ENCODE measurements at regions not wholly inside any gene's neighbourhood (a gene's known extent, or its start where the extent isn't known, plus 50 kb on each side); places are given as distances from the start of the nearest gene placed in this dataset.

DNA sequence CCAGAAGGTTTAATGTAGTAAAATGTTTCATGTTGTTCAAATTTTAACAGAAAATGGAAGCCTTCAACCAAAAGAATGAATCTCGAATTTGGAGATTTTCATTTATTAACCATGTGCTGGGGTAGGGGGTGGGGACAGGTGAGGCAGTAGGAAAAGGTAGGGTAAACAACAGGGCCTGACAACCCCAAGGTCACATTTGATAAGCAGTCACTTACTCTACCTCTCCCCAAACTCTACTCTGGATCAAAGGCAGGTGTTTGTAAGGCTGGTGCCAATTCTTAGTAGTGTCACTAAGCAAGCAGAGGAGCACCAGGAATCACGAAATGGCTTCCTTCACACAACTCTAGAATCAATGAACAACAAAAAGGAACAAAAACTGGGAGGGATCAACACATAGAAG is 138.0 kb downstream of the ZFAND4 start:
- Histone ChIP-seq H3K9me3 (ENCODE audit: control insufficient read depth in 4 of 4, low read length in 3 of 4) (no peaks in the 10 kb centered on the region), H3K4me3 (ENCODE audit: low read depth in 1 of 3, low read length in 3 of 3) (no peak overlapping the region), H3K9ac (ENCODE audit: low read depth in 1 of 2, low read length in 2 of 2) (no peak overlapping the region), H3K27ac (ENCODE audit: low read depth in 1 of 2, low read length in 2 of 2) (no peak overlapping the region), H3K27me3 (ENCODE audit: control insufficient read depth in 4 of 4, insufficient read depth in 4 of 4, low read length in 3 of 4) (no peaks in the 10 kb centered on the region), H3K4me1 (ENCODE audit: control insufficient read depth in 4 of 4, insufficient read depth in 4 of 4, low read length in 3 of 4) (no peaks in the 10 kb centered on the region), H3K36me3 (ENCODE audit: control insufficient read depth in 4 of 4, insufficient read depth in 3 of 4, low read depth in 1 of 4, low read length in 3 of 4) (peaks cover 0 to 8% (median 4%) of the 10 kb centered on the region in 4 donors)
- DNase-seq (ENCODE audit: low spot score): no peak
- 88% methylated on average over 2 of the region's 2 CpGs for WGBS
- TF ChIP-seq, protein P1, sequence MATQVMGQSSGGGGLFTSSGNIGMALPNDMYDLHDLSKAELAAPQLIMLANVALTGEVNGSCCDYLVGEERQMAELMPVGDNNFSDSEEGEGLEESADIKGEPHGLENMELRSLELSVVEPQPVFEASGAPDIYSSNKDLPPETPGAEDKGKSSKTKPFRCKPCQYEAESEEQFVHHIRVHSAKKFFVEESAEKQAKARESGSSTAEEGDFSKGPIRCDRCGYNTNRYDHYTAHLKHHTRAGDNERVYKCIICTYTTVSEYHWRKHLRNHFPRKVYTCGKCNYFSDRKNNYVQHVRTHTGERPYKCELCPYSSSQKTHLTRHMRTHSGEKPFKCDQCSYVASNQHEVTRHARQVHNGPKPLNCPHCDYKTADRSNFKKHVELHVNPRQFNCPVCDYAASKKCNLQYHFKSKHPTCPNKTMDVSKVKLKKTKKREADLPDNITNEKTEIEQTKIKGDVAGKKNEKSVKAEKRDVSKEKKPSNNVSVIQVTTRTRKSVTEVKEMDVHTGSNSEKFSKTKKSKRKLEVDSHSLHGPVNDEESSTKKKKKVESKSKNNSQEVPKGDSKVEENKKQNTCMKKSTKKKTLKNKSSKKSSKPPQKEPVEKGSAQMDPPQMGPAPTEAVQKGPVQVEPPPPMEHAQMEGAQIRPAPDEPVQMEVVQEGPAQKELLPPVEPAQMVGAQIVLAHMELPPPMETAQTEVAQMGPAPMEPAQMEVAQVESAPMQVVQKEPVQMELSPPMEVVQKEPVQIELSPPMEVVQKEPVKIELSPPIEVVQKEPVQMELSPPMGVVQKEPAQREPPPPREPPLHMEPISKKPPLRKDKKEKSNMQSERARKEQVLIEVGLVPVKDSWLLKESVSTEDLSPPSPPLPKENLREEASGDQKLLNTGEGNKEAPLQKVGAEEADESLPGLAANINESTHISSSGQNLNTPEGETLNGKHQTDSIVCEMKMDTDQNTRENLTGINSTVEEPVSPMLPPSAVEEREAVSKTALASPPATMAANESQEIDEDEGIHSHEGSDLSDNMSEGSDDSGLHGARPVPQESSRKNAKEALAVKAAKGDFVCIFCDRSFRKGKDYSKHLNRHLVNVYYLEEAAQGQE (IDR thresholded peaks at IDR 0.05): no peak
- TF ChIP-seq RAD21 (IDR thresholded peaks at IDR 0.05) (no peak), SP1 (IDR thresholded peaks at IDR 0.05) (no peak), RXRA (IDR thresholded peaks at IDR 0.05) (no peak), JUND (IDR thresholded peaks at IDR 0.05) (no peak), NR2F2 (IDR thresholded peaks at IDR 0.05) (no peak), HNF4A (conservative IDR thresholded peaks at IDR 0.05) (no peak), EGR1 (IDR thresholded peaks at IDR 0.05; ENCODE audit: low read depth in 2 of 2) (no peak)

DNA sequence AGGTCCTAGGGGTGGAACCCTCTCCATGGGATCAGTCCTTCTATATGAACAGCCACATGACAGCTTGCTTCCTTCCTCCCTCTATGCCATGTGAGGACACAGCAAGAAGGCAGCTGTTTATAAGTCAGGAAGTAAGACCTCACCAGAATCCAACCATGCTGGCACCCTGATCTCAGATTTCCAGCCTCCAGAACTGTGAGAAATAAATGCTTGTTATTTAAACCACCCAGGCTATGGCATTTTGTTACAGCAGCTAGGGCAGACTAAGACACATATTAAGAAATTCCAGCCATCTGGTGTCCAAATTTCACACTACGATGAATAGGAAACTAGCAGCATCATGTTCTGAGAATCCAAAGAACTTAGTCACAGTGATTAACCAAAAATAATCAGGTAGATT is 140.1 kb downstream of the ZFAND4 start:
- H3K4me1 ChIP-seq (ENCODE audit: control insufficient read depth in 4 of 4, insufficient read depth in 4 of 4, low read length in 3 of 4): no peaks in the 10 kb centered on the region
- no peaks in the 10 kb centered on the region for H3K27me3 ChIP-seq (ENCODE audit: control insufficient read depth in 4 of 4, insufficient read depth in 4 of 4, low read length in 3 of 4)
- TF ChIP-seq HNF4G (IDR thresholded peaks at IDR 0.05) (no peak), EGR1 (IDR thresholded peaks at IDR 0.05; ENCODE audit: low read depth in 2 of 2) (no peak)
- no peak overlapping the region for H3K9ac ChIP-seq (ENCODE audit: low read depth in 1 of 2, low read length in 2 of 2)
- WGBS: 97% methylated on average over 1 of the region's 1 CpG
- no peak overlapping the region for H3K4me3 ChIP-seq (ENCODE audit: low read depth in 1 of 3, low read length in 3 of 3)
- peaks cover 0 to 8% (median 4%) of the 10 kb centered on the region in 4 donors for H3K36me3 ChIP-seq (ENCODE audit: control insufficient read depth in 4 of 4, insufficient read depth in 3 of 4, low read depth in 1 of 4, low read length in 3 of 4)
- no peak overlapping the region for H3K27ac ChIP-seq (ENCODE audit: low read depth in 1 of 2, low read length in 2 of 2)
- H3K9me3 ChIP-seq (ENCODE audit: control insufficient read depth in 4 of 4, low read length in 3 of 4): no peaks in the 10 kb centered on the region
- no peak for DNase-seq (ENCODE audit: low spot score)

DNA sequence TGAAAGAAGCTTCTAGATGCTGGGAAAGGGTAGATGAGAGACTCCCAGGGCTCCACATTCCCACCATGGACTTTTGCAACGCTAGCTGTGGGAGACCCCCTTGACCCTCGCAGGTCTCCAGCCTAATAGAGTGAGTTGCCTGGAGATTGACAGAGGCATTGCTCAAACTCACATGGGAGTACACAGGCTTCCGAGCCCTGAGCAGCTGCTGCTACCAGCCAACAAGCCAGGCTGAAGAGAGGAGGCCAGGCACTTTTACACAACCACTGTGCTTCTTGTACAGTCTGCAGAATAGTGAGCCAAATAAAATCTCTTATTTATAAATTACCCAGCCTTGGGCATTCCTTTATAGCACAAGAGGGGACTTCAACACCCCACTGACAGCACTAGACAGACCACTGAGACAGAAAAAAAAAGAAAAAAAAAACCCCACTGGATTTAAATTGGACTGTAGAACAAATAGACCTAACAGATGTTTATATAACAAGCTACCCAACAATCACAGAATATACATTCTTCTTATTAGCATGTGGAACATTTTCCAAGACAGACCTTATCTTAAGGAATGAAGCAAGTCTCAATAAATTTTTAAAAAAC is 146.2 kb downstream of the ZFAND4 start:
- 70% methylated on average over 3 of the region's 3 CpGs for WGBS
- Histone ChIP-seq H3K36me3 (ENCODE audit: control insufficient read depth in 4 of 4, insufficient read depth in 3 of 4, low read depth in 1 of 4, low read length in 3 of 4) (no peaks in the 10 kb centered on the region), H3K4me1 (ENCODE audit: control insufficient read depth in 4 of 4, insufficient read depth in 4 of 4, low read length in 3 of 4) (peaks cover 0 to 2% (median under 1%) of the 10 kb centered on the region in 4 donors), H3K9me3 (ENCODE audit: control insufficient read depth in 4 of 4, low read length in 3 of 4) (no peaks in the 10 kb centered on the region), H3K9ac (ENCODE audit: low read depth in 1 of 2, low read length in 2 of 2) (no peak overlapping the region), H3K4me3 (ENCODE audit: low read depth in 1 of 3, low read length in 3 of 3) (no peak overlapping the region), H3K27ac (ENCODE audit: low read depth in 1 of 2, low read length in 2 of 2) (no peak overlapping the region), H3K27me3 (ENCODE audit: control insufficient read depth in 4 of 4, insufficient read depth in 4 of 4, low read length in 3 of 4) (no peaks in the 10 kb centered on the region)
- no peak for TF ChIP-seq SP1 (IDR thresholded peaks at IDR 0.05)
- no peak for TF ChIP-seq FOXA1 (IDR thresholded peaks at IDR 0.05)
- TF ChIP-seq HNF4G (IDR thresholded peaks at IDR 0.05): no peak
- TF ChIP-seq, protein P1 (IDR thresholded peaks at IDR 0.05): no peak
- no peak for TF ChIP-seq FOXA2 (IDR thresholded peaks at IDR 0.05)
- TF ChIP-seq YY1 (IDR thresholded peaks at IDR 0.05): no peak
- TF ChIP-seq, protein P2, sequence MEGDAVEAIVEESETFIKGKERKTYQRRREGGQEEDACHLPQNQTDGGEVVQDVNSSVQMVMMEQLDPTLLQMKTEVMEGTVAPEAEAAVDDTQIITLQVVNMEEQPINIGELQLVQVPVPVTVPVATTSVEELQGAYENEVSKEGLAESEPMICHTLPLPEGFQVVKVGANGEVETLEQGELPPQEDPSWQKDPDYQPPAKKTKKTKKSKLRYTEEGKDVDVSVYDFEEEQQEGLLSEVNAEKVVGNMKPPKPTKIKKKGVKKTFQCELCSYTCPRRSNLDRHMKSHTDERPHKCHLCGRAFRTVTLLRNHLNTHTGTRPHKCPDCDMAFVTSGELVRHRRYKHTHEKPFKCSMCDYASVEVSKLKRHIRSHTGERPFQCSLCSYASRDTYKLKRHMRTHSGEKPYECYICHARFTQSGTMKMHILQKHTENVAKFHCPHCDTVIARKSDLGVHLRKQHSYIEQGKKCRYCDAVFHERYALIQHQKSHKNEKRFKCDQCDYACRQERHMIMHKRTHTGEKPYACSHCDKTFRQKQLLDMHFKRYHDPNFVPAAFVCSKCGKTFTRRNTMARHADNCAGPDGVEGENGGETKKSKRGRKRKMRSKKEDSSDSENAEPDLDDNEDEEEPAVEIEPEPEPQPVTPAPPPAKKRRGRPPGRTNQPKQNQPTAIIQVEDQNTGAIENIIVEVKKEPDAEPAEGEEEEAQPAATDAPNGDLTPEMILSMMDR (IDR thresholded peaks at IDR 0.05; ENCODE audit: low read depth, low read length, missing input control): no peak
- TF ChIP-seq NR2F2 (IDR thresholded peaks at IDR 0.05): no peak
- DNase-seq (ENCODE audit: low spot score): no peak

Measured in liver (tissue), 8 donors.